ENCODE measurements at regions not wholly inside any gene's neighbourhood (a gene's known extent, or its start where the extent isn't known, plus 50 kb on each side); places are given as distances from the start of the nearest gene placed in this dataset.

DNA sequence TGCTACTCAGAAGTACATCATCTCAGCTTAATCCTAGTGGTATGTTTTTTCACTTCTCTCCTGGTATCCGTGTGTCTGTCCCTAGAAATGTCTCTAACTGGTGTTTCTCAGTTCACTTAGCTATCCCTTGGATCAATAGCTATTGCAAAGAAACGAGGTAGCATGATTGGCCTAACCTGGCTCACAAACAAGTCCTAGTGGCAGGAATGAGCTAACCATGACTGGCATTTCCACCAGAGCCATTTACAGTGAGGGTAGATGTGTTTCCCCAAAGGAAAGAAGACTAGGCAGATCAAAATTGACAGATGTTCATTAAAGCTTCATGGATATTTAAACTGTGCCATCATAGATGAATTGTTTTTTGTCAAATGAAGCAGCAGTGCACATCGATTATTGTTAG, 82.5 kb downstream of the PALM2AKAP2 start:
- no peak for DNase-seq
- peaks cover 23% of the 10 kb centered on the region for H3K27me3 Mint-ChIP-seq (ENCODE audit: low read depth)
- H3K4me1 Mint-ChIP-seq (ENCODE audit: low read depth): no peaks in the 10 kb centered on the region
- no peak overlapping the region for H3K4me3 Mint-ChIP-seq
- H3K27ac Mint-ChIP-seq: no peak overlapping the region
- no peak for ATAC-seq (replicated peaks in 1 of 2)
- H3K9me3 Mint-ChIP-seq: no peaks in the 10 kb centered on the region
- H3K36me3 Mint-ChIP-seq (ENCODE audit: insufficient read depth in 2 of 2): no peaks in the 10 kb centered on the region

DNA sequence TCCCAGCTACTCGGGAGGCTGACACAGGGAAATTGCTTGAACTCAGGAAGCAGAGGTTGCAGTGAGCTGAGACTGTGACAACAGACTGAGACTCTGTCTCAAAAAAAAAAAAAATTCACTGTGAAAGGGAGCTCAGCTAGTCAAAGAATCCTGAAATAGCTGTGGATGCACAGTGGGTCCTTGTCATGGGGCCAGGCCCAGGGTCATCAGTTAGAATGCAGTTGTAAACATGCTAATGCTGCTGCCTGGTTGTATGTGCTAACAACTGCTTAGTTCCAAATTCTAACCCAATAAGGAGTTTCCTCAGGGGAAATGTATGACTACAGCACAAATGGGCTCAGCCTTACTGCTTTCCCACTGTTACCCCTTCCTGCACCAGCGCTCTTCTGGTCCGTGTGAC, 84.0 kb downstream of the PALM2AKAP2 start:
- Mint-ChIP-seq H3K9me3 (no peaks in the 10 kb centered on the region), H3K27me3 (ENCODE audit: low read depth) (peaks cover 25% of the 10 kb centered on the region), H3K4me3 (no peak overlapping the region), H3K4me1 (ENCODE audit: low read depth) (no peaks in the 10 kb centered on the region), H3K36me3 (ENCODE audit: insufficient read depth in 2 of 2) (no peaks in the 10 kb centered on the region), H3K27ac (no peak overlapping the region)
- ATAC-seq (replicated peaks in 1 of 2): no peak
- DNase-seq: no peak

DNA sequence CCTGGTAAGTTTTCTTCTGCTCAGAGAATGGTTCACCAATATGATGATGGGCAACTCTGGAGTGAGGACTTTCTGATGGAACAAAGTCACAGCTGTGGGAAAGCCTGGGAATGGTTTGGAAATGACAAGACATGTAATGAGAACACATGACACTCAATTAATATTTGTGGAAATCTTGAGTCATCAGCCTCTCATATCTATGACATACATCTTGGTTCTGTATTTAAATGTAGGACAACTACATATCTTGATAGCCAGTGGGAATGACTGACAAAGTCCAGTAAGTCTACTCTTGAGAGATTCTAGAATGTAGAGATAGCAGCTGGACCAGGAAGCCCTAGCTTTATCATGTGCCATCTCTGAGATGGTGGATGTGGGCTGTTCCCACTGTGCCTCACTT, 85.5 kb downstream of the PALM2AKAP2 start:
- H3K27ac Mint-ChIP-seq: no peak overlapping the region
- H3K4me3 Mint-ChIP-seq: no peak overlapping the region
- H3K9me3 Mint-ChIP-seq: no peaks in the 10 kb centered on the region
- no peaks in the 10 kb centered on the region for H3K36me3 Mint-ChIP-seq (ENCODE audit: insufficient read depth in 2 of 2)
- DNase-seq: no peak
- H3K4me1 Mint-ChIP-seq (ENCODE audit: low read depth): no peaks in the 10 kb centered on the region
- ATAC-seq (replicated peaks in 1 of 2): no peak
- peaks cover 29% of the 10 kb centered on the region for H3K27me3 Mint-ChIP-seq (ENCODE audit: low read depth)

DNA sequence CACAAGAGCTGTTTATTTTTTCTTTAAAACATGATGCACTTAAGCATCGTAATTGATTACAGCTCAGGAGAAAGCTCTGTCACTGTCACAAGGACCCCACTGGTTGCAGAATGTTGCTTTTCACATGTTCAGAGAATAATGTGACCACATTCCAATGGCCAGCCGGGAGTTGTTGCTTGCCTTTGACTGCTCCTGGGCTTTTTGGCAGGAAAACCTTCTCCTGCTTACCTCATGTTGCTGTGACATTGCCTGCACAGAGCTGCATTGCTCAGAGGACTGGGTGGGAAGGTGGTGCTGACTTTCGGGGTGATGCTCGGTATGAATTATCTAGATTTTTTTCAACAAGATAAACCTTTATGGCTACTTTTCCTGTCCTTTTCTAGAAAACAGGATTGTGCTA, 88.2 kb downstream of the PALM2AKAP2 start:
- Mint-ChIP-seq H3K36me3 (ENCODE audit: insufficient read depth in 2 of 2) (no peaks in the 10 kb centered on the region), H3K27ac (no peak overlapping the region), H3K27me3 (ENCODE audit: low read depth) (peaks cover 36% of the 10 kb centered on the region), H3K4me1 (ENCODE audit: low read depth) (no peaks in the 10 kb centered on the region), H3K9me3 (no peaks in the 10 kb centered on the region), H3K4me3 (no peak overlapping the region)
- no peak for DNase-seq
- no peak for ATAC-seq (replicated peaks in 1 of 2)

DNA sequence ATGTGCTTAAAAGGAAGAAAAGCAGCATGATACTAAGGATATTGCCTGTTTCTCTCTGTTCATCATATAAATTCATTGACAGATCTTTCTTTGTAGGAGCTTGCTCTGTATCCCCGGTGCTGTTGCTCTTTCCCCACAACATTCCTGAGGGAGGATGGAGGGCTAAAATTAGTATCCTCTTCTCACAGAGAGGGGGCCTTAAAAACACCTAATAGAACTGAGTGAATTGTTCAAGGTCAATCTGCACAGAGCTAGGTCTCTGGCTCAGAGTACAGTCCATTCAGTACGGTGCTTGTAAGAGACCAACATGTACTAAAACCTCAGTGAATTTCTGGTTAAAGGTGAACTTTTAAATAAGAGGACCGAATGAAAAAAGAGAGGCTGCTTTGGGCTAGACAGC, 88.7 kb downstream of the PALM2AKAP2 start:
- peaks cover 40% of the 10 kb centered on the region for H3K27me3 Mint-ChIP-seq (ENCODE audit: low read depth)

DNA sequence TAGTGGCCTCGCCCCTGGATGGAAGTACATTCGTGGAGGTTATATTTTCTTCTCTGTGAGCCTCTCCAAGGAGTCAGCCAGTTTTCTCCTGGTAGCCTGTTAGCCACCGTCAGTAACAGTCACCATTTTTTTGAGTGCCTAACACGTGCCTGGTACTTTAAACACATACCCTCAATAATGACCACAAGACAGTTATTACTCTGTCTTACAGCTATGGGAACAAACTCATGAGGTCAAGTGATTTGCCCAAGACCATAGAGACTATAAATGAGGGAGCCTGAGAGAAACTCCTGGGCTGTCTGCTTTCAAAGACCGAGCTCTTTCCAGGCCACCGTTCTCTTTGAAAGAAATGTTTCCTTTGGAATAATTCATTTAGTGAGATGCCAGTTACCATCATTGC, 90.4 kb downstream of the PALM2AKAP2 start:
- no peaks in the 10 kb centered on the region for H3K9me3 Mint-ChIP-seq
- no peak overlapping the region for H3K4me3 Mint-ChIP-seq
- ATAC-seq (replicated peaks in 1 of 2): no peak
- no peak for DNase-seq
- H3K27me3 Mint-ChIP-seq (ENCODE audit: low read depth): peaks cover 55% of the 10 kb centered on the region
- H3K36me3 Mint-ChIP-seq (ENCODE audit: insufficient read depth in 2 of 2): no peaks in the 10 kb centered on the region
- H3K27ac Mint-ChIP-seq: no peak overlapping the region
- peaks cover 7% of the 10 kb centered on the region for H3K4me1 Mint-ChIP-seq (ENCODE audit: low read depth)

More for the DNA sequence above, 88.7 kb downstream of the PALM2AKAP2 start:
- no peaks in the 10 kb centered on the region for H3K9me3 Mint-ChIP-seq
- peaks cover 3% of the 10 kb centered on the region for H3K4me1 Mint-ChIP-seq (ENCODE audit: low read depth)
- no peak overlapping the region for H3K27ac Mint-ChIP-seq
- DNase-seq: no peak
- no peak overlapping the region for H3K4me3 Mint-ChIP-seq
- ATAC-seq (replicated peaks in 1 of 2): no peak
- H3K36me3 Mint-ChIP-seq (ENCODE audit: insufficient read depth in 2 of 2): no peaks in the 10 kb centered on the region

DNA sequence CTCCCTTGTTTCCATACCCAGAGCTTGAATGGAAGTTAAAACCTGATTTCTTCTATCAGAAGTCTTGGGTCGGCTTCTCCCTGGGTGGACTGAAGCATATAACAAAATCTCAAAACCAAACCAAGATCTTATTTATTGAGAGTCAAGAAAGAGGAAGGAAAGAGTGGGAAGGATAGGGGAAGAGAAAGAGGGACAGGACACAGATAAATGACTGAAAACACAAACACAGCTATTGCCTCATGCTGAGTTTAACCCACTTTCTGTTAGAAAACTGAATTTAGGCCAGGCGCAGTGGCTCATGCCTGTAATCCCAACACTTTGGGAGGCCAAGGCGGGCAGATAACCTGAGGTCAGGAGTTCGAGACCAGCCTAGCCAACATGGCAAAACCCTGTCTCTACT, 92.9 kb downstream of the PALM2AKAP2 start:
- Mint-ChIP-seq H3K36me3 (ENCODE audit: insufficient read depth in 2 of 2) (no peaks in the 10 kb centered on the region), H3K4me1 (ENCODE audit: low read depth) (peaks cover 7% of the 10 kb centered on the region), H3K27me3 (ENCODE audit: low read depth) (peaks cover 52% of the 10 kb centered on the region), H3K27ac (no peak overlapping the region), H3K9me3 (no peaks in the 10 kb centered on the region), H3K4me3 (no peak overlapping the region)
- DNase-seq (no peak), ATAC-seq (replicated peaks in 1 of 2) (no peak)

DNA sequence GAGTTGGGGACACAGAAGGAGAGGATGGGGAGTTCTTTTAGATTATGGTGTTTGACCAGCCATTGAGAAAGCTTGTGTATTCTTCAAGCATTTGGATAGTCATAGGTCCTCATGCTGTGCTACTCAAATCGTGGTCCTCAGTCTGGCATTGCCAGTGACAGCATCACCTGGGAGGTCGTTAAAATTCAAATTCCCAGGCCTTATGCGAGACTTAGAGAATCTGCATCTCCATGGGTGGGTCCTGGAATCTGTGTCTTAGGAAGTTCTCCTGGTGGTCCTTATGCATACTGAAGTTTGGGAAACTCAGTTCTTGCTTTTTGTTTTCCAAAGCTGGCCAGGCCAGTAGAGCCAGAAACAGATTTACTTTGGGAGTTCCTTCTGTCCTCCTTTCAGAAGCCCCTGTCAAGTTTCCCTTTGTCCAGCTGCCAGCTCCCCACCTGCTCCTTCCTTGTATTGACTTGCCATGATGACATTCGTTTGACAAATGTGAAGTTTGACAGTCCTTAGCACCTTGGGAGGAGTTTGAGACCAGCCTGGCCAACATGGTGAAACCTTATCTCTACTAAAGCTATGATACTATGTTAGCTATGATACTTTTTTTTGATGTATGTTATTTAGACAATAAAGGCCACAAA, 95.6 kb downstream of the PALM2AKAP2 start:
- H3K4me1 Mint-ChIP-seq (ENCODE audit: low read depth): peaks cover 11% of the 10 kb centered on the region
- no peak overlapping the region for H3K27ac Mint-ChIP-seq
- no peaks in the 10 kb centered on the region for H3K36me3 Mint-ChIP-seq (ENCODE audit: insufficient read depth in 2 of 2)
- DNase-seq (no peak), ATAC-seq (replicated peaks in 1 of 2) (no peak)
- H3K9me3 Mint-ChIP-seq: no peaks in the 10 kb centered on the region
- peaks cover 33% of the 10 kb centered on the region for H3K27me3 Mint-ChIP-seq (ENCODE audit: low read depth)
- no peak overlapping the region for H3K4me3 Mint-ChIP-seq

DNA sequence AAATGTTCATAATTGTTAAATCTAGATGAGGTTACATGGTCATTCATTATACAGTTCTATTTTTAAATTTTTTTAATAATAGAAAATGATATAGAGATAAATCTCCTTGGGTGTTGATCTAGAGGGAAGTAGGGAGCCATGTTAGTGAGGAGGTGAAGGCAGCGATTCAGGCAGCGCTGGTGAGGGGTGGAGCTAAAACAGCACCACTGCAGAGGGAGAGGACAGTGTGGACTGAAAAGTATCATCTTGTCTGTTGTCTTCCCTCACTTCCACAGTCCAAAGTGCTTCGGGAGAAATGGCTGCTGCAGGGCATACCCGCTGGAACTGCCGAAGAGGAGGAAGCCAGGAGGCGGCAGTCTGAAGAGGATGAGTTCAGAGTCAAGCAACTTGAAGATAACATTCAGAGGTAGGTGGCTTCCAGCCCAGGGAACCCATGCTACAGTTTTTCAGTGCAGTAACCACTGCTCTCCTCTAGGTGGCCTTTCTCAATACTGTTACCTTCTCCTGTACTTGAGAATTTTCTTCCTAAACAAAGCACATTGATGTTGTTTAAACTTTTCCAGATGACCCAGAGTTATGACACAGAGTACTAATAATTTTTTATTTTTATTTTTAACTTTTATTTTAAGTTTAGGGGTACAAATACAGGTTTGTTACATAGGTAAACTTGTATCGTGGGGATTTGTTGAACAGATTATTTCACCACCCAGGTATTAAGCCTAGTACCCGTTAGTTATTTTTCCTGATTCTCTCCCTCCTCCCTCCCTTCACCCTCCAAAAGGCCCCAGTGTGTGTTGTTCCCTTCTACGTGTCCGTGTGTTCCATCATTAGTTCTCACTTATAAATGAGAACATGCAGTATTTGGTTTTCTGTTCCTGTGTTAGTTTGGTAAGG, 100.5 kb downstream of the PALM2AKAP2 start:
- no peak overlapping the region for H3K27ac Mint-ChIP-seq
- peaks cover 0 to 3% of the 10 kb centered on the region in 2 donors for H3K36me3 Mint-ChIP-seq (ENCODE audit: insufficient read depth in 2 of 2)
- peak; percentile 37 to 39 for DNase-seq
- H3K27me3 Mint-ChIP-seq (ENCODE audit: low read depth): peaks cover 6% of the 10 kb centered on the region
- peaks cover 0 to 2% of the 10 kb centered on the region in 2 donors for H3K9me3 Mint-ChIP-seq
- peaks cover 36% of the 10 kb centered on the region for H3K4me1 Mint-ChIP-seq (ENCODE audit: low read depth)
- ATAC-seq (replicated peaks in 1 of 2): peak; percentile 77 to 81
- peak overlapping the region; percentile 43 to 59 for H3K4me3 Mint-ChIP-seq

DNA sequence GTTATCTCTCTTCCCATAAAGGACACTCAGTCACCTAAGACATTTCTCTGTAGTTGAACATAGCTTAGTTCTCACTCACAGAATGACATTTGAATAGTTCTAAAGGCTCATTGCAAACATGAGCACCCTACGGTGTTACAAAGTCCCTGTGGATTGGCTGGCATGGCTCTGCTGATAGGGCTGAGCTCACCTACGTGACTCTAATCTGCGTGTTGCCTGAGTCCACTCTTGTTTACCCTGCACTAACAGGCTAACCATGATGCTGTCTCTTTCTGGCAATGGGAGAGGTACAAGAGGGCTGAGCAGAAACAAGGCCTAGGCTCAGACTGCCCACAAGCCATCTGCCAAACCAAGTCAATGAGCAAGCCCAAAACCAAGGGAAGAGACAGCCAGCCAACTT, 103.6 kb downstream of the PALM2AKAP2 start:
- ATAC-seq (replicated peaks in 1 of 2) (no peak), DNase-seq (no peak)
- peak overlapping the region; percentile 25 for H3K27ac Mint-ChIP-seq
- H3K27me3 Mint-ChIP-seq (ENCODE audit: low read depth): no peaks in the 10 kb centered on the region
- H3K4me1 Mint-ChIP-seq (ENCODE audit: low read depth): peaks cover 67% of the 10 kb centered on the region
- no peak overlapping the region for H3K4me3 Mint-ChIP-seq
- peaks cover 0 to 3% of the 10 kb centered on the region in 2 donors for H3K36me3 Mint-ChIP-seq (ENCODE audit: insufficient read depth in 2 of 2)
- peaks cover 0 to 2% of the 10 kb centered on the region in 2 donors for H3K9me3 Mint-ChIP-seq

DNA sequence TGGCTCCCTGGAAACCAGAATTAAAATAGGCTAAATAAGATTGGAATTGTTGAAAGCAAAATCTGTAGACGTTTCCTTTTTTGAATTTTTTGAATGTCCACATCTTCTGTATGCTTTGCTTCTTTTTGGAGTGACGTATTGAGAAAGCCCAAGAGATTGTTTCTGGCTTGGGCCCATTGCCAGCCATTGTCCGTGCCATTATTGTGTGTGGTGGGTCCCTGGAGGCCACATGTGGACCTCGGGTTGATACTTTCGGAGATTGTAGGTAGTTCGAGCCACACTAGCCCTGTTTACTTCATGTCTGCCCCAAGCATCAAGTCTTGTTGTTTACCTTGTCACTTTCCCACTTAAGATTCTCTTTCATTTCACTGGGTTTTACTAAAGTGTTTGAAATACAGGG, 106.0 kb downstream of the PALM2AKAP2 start:
- Mint-ChIP-seq H3K4me1 (ENCODE audit: low read depth) (peaks cover 82% of the 10 kb centered on the region), H3K36me3 (ENCODE audit: insufficient read depth in 2 of 2) (peaks cover 0 to 3% of the 10 kb centered on the region in 2 donors), H3K27me3 (ENCODE audit: low read depth) (no peaks in the 10 kb centered on the region), H3K4me3 (peak overlapping the region; percentile 50 to 67), H3K9me3 (peaks cover 0 to 2% of the 10 kb centered on the region in 2 donors), H3K27ac (peak overlapping the region; percentile 93)
- DNase-seq (no peak), ATAC-seq (replicated peaks in 1 of 2) (no peak)

DNA sequence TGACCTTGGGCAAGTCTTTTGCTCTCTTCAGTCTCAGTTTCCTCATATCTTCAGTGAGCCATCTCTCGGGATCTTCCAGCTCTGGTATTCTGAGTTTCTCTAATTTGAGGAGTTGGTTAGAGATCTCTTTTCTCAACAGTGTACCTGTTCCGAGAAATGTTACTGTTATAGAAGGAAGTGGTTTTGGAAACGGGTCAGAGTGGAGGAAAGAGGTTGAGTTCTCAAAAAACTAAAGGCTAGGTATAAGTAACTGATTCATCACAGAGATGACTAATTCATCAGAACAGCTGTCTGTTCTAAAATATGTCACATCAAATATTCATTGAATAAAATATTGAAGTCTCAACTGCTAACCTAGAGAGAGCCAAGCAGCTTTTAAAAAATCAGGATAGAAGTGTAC, 106.6 kb downstream of the PALM2AKAP2 start:
- peak overlapping the region; percentile 93 for H3K27ac Mint-ChIP-seq
- peak; percentile 86 to 90 for ATAC-seq (replicated peaks in 1 of 2)
- H3K4me3 Mint-ChIP-seq: peak overlapping the region; percentile 50 to 67
- H3K36me3 Mint-ChIP-seq (ENCODE audit: insufficient read depth in 2 of 2): peaks cover 0 to 3% of the 10 kb centered on the region in 2 donors
- peaks cover 77% of the 10 kb centered on the region for H3K4me1 Mint-ChIP-seq (ENCODE audit: low read depth)
- peak; percentile 15 to 34 for DNase-seq
- H3K9me3 Mint-ChIP-seq: peaks cover 0 to 2% of the 10 kb centered on the region in 2 donors
- H3K27me3 Mint-ChIP-seq (ENCODE audit: low read depth): no peaks in the 10 kb centered on the region

DNA sequence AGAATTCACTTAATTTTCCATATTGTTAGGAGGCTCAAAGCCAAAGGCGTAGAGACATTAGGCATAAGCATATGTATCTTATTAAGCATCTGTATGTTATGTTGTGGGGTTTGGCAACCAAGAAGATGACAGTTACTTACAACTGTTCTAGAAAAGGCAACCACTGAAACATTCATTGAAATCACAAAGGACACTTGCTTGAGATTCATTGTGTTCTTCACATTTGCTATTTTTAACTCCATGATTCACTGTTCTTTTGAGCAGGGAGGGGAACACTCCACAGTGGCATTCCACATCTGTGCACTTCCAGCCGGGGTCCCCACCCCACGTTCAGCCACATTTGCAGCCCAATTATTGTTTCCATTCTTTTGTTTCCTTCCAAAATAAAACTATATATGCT, 107.1 kb downstream of the PALM2AKAP2 start:
- Mint-ChIP-seq H3K27ac (peak overlapping the region; percentile 93), H3K36me3 (ENCODE audit: insufficient read depth in 2 of 2) (peaks cover 0 to 3% of the 10 kb centered on the region in 2 donors), H3K4me1 (ENCODE audit: low read depth) (peaks cover 77% of the 10 kb centered on the region), H3K4me3 (peak overlapping the region; percentile 50 to 67), H3K9me3 (peaks cover 0 to 2% of the 10 kb centered on the region in 2 donors), H3K27me3 (ENCODE audit: low read depth) (no peaks in the 10 kb centered on the region)
- DNase-seq (no peak), ATAC-seq (replicated peaks in 1 of 2) (peak; percentile 43)

Measured in activated T-cell treated with anti-CD3 and anti-CD28 coated beads, Interleukin-2, amount 50 U/mL, for 72 hours (primary cell).